Activated CD4-positive, alpha-beta T cell treated with anti-CD3 and anti-CD28 coated beads for 48 hours (primary cell): ENCODE measurements at regions not wholly inside any gene's neighbourhood (a gene's known extent, or its start where the extent isn't known, plus 50 kb on each side); places are given as distances from the start of the nearest gene placed in this dataset.
"Not testable (repeated sequence)": the region's sequence is repeated elsewhere in the genome, so short reads cannot be mapped to it uniquely, and the experiment has no call there.

ENCODE experiments used
- DNase-seq: peaks from one replicate; pipeline ENCODE4 v3.0.0-alpha.2; 2020

DNA sequence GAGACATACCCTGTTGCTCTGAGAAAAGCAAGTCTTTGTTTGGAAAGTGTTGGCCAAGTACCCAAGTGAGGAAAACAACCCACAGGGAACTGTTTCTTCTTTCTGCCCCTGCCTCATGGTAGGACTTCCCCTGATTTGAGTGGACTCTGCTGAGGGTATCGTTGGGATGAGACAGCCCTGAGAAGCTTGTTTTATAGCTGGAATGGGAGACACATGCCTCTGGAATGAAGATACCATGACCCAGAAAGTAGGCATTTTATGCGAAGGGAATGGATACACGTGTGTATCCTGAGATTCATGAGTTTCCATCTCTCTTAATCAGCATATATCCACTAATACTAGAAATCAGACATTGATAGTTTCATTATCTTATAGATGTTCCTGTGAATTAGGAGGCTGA lies 382.3 kb downstream of the ATP23 start:
- no peak for DNase-seq

DNA sequence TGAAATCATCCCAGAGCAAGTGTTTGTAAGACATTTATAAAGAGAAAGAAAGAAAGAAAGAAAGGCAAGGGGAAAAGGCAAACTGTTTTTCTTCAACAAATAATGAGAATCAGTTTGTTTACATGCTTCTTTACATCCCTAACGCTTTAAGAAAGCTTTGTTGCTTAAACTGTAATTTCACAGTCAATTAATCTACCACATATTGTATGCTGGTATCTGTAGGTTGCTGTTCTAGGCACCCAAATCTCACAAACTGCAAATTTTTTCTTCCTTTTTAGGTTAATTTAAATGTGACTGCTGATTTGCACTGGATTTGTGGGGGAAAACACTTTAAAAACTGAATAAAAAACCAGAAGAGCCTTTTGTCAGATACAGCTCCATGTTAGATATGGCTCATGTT lies 384.2 kb downstream of the ATP23 start:
- DNase-seq = no peak

DNA sequence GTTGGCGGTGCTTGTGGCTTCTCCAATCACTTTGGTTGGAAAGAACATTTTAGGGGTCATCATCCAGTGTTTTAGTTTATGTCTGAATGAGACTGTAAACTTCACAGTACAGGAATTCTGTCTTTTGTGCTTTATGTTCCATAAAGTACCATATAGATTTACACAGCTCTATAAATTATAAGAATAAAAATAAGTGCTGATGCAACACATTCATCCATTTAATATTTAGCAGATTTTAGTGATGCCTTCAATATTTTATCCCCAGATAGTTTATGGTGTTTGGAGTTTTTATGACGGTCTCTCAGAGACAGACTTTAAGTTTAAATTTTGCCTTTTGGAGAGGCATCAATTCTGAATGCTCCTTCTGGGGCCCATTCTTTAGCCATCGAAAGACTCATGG lies 385.2 kb downstream of the ATP23 start:
- DNase-seq = no peak

DNA sequence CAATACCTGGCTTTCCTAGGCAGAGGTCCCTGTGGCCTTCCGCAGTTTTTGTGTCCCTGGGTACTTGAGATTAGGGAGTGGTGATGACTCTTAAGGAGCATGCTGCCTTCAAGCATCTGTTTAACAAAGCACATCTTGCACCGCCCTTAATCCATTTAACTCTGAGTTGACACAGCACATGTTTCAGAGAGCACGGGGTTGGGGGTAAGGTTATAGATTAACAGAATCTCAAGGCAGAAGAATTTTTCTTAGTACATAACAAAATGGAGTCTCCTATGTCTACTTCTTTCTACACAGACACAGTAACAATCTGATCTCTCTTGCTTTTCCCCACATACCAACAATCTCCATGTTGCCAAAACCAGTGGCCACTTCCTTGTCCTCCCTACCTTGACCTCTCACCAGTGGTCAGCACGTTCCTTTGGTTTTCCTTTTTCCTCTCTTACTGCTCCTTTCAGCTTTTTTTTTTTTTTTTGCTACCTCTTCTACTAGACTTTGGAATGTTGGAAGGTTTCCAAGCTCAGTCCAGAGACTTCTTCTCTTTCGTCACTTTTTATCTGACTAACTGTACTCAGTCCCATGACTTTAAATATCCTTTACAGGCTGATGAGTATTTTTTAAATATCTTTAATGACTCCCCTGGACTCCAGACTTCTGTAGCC lies 395.3 kb downstream of the ATP23 start:
- DNase-seq = not testable (repeated sequence)

DNA sequence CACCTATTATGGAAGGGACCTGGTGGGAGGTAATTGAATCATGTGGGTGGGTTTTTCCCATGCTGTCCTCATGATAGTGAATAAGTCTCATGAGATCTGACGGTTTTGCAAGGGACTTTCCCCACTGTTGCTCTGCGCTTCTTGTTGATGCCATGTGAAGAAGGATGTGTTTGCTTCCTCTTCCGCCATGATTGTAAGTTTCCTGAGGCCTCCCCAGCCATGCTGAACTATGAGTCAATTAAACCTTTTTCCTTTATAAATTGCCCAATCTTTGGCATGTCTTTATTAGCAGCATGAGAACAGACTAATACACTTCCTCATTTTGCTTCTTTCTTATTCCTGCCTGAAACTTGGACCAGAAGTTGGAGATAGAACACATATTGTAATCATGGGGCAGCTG lies 396.2 kb downstream of the ATP23 start:
- not testable (repeated sequence) for DNase-seq

DNA sequence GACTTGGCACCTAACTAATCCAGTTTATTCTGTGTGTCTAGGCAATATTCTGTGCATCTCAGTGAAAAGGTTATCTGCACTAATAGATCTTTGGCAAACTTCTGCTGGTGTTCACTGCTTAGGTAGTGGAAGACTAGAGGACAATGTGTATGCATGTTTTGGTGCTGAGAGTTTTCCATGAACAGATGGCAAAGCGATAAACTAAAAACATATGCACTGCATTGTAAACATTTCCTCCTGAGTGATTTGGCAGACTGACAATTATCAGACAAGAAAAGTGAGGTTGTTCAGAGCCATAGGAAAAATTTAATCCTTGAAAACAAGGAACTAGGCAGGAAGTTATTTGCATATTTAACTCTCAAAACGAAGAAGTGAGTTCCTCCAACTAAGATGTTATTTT lies 400.4 kb downstream of the ATP23 start:
- DNase-seq = no peak

DNA sequence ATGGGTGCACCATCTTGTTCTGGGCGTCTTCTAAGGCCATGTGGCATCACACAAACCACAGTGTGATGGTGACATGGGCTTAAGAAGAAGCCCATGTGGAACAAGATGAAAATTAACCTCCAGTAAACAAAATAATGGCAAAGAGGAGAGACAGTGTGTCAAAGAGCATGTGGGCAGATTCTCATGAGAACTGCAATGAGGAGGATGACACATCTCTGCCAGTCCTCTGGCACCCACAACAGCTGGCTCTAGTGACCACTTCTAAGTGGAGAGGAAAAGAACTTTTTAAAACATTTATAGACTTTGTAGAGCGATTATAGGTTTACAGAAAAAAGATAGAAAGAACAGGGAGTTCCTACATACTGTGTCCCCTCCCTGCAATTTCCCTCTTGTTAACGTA lies 401.4 kb downstream of the ATP23 start:
- DNase-seq = no peak

DNA sequence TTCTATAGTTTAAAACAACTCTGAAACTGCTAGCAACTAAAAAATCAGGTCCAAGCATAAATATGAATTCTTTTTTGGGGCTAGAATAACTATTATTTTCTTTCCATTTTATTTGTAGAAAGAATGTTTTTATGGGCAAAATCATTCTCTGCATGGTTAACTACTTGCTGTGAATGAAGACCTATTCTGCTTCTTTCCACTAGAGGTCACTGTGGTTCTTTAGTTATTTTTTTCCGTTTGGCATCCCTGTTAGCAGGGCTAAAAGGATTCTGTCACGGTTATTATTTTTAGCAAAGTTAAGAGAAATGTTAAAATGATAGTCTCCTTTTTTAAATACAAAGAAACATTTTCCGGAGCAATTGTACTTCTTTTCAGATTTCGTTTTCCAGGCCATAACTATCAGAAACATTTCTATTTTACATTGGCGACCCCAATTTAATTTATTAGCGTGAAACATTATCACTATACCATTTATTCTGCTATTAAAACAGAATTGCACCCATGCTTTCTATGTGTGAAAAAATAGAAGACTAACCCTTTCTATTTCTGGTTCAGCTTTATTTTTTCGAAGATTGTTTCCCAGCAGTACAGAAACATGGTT lies 404.8 kb downstream of the ATP23 start:
- no peak for DNase-seq

DNA sequence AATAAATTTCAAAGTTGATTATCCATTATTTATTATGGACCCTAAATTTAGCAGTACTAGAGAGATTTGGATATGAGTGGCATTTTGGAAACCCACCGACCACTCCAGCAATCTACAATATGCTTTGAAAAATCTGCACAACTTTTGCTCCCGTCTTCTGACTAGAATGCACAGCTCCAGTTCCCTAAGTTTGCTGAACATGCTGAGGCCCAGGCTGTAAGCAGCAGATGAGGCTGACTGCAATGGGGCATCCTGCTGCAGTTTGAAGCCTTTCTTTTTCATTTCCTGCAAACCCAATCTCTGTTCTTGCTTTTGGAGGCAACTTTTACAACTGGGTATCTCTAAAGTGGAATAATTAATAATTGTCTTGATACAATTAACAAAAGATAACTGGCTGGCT lies 405.8 kb downstream of the ATP23 start:
- DNase-seq = no peak

DNA sequence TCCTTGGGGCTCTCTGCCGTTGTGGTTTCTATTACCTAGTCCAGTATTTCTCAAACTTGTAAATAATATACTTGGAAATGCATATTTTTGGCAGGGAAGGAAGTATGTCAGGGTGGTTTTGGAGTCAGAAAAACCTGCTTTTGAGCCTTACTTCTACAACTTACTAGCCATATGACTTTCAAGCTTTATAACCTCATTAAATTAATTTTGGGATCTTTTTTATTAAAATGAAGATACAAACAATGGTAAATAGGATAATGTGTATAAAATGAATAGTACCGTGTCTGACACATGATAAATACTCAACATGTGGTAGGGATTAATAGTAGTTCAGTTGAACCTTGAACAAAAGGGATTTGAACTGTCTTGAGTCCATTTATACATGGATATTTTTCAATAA lies 406.3 kb downstream of the ATP23 start:
- no peak for DNase-seq

DNA sequence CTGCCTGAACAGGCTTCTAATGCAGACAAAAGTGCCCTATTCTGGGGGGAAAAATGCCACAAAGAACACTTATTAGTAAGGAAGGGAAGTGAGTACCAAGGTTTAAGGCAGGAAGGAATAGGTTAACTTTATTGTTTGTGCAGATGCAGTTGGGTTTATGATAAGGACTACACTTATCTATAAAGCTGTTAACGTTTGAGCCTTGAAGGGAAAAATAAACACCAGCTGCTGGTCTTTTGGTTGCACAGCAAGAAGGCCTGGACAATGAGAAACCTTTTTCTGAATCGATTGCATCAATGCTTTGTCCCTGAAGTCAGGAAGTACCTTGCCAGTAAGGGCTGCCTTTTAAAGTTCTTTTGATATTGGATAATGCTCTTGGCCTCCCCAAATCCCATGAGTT lies 407.8 kb downstream of the ATP23 start:
- DNase-seq = no peak

DNA sequence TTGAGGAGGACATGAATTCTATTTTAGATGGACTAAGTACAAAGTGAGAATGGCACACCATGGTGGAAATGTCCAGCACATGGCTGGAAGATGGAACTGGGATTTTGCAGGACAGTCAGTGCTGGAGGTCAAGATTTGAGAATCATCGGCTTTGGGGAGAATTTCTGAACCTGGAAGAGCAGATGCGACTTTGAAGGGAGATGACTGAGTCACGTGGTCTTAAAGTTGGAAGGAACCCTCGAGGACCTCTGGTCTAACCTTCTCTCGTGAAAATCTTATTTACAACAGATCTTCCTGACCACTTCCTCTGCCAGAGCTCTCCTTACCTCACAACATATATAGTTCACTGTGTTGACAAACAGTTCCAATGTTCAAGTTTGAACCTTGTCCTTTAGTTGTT lies 415.4 kb downstream of the ATP23 start:
- no peak for DNase-seq

DNA sequence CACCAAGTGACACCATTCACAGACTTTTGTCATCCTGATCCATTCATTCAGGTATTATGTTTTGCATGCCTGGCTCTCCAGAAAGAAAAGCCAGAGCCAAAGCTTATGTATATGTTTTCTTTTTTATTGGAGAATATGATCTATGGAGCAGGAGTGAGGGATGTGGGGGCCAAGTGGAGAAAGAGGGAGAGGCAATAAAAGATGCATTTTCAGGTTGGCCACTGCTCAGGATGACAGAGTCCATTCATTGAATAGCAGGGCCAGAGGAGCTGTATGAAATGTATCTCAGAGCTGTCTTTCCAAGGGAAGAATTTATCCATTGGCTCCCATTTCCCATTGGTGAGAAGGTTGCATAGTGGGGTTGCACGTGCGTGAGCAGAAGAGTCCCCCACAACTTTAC lies 416.1 kb downstream of the ATP23 start:
- no peak for DNase-seq

DNA sequence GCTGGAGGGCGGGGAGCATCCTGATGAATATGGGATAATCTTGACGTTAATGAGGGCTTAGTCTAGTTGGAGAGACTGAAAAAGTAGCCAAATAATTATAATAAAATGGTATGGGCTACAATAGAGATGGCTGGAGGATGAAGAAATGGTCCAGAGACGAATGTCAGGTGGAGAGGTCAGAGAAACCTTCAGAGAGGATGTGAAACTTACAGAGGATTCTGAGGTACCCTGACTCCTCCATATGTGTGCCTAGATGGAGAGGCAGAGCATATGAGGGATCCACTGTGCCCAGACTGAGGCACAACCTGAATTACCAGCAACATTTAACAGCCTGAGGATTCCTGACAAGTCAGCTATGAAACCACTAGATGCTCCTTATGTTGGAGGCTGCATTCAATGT lies 417.0 kb downstream of the ATP23 start:
- no peak for DNase-seq

DNA sequence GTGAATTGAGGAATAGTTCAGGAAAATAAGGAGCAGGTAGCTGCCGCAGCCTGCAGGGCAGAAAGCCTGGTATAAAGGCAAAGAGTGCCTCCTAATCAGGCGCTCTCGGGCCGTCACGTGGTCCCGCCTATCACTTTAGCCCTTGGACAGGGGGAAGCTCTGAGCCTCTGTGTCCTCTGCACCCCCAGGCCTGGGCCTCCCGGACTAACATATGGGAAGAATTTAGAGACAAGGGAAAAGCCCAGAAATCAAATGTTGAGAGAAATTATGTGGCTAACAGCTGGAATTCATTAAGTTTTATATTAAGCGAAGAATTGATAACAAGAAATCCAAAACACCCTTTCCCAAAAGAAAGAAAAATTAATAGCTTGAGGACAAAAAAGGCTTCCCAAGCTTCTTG lies 417.7 kb downstream of the ATP23 start:
- DNase-seq = no peak

DNA sequence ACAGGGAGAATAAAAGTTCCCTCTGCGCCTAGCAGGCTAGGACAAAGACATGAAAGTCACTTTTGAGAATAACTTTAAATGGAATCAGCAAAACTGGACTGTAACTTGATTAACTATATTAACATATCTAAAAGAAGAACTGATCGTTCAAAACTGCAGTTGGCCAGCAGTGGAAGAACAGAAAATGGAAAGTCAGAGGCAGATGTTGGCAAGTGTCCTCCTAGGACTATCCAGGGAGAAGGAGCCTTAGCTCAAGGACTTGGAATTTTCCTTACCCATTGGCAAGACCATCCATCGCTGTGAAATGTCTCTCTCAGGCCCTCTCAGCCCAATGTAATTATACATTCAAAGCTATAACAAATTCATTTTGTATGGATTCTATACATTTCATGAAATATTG lies 419.7 kb downstream of the ATP23 start:
- no peak for DNase-seq

DNA sequence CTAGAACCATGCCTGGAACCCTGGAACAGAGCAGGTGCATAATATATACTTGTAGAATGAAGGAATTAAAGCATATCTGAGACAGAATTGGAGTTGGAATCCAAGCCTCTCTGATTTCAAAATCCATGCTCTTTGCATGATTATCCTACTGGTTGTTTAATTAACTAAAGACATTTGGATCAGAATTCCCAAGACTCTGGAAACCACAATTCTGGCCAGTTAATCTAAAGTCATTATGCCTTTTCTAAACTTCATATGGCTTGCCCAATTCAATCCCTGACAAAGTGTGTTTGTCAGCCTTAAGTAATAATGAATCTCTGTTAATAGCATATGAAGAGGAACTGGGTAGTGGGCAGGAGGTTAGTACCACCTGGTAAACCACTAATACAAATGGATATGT lies 422.6 kb downstream of the ATP23 start:
- DNase-seq = no peak

DNA sequence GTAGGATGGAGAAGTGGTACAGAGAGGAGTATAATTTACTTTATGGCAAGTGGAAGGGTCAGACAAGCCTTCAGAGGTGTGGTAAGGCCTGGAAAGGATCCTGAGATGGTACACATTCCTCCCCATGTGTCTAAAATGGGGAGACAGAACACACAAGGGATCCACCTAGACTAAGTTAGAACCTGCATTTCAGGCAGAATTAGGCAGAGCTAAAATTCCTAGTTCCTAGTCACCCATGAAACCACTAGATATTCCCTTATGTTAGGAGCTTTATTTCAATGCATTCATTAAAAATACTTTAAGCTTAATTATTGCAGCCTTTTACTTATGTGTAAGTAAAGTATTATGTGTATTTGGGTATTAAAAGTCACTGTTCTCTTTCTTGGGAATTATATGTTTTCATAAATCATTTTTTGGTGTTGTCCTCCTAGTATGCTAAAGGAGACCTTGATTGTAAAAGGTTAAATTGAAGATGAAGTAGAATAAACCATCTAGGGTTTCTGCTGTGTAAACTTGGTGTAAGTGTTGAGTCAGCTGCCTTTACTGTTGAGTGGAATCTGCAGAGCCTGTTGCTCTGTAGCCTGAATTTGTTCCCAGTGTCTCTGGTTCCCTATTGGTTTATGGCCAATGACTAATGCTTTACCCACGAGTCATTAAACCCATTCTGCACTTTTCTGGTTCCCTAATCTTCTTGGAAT lies 423.2 kb downstream of the ATP23 start:
- DNase-seq = no peak

DNA sequence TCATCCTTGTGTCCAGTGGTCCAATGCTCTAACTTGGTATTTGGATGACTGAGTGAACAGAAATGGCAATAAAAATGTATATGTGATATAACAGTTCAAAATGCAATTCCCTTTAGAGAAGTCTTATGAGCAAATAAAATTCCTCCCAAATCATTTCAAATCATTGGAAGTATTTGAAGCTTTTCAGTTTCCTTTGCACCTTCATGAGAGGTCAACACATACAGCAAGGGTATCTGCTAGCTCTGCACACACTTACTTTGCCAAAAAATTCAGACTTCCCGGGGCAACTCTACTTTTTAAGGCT lies 423.7 kb downstream of the ATP23 start:
- no peak for DNase-seq

DNA sequence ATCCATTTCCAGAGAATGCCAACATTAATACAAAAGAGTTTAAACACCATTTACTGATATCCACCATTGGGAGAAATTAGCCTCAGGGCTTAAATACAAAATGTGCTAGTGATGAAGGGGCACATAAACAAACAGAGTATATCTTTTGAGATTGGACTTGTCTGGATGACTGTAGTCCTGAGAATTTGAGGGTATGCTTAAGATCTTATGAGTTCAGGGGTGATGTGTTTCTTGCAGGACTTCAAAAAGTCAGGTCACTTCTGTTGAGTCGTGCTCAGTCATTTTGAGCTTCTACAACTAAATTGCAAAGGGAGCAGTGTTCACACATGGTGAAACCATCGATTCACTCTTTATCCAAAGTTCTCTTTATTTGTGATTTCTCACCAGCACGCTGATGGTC lies 425.7 kb downstream of the ATP23 start:
- DNase-seq = no peak

DNA sequence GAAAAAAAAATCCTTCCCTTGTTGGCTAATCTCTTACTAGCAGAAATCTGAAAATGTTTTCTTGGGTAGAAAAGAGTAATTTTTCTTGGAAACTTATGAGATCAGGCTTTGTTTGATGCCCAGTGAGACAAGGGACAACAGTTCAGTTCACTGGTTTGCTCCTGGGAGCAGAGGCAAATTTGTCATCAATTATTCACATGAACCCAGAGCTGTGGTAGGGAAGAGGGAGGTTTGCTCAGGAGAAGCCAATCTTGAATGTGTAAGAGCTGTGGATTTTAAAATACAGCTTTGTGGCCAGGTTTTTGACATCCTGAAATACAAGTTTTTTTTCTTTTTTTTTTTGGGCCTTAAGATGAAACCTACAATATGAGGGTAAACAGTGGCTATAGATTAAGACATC lies 426.6 kb downstream of the ATP23 start:
- DNase-seq = no peak

DNA sequence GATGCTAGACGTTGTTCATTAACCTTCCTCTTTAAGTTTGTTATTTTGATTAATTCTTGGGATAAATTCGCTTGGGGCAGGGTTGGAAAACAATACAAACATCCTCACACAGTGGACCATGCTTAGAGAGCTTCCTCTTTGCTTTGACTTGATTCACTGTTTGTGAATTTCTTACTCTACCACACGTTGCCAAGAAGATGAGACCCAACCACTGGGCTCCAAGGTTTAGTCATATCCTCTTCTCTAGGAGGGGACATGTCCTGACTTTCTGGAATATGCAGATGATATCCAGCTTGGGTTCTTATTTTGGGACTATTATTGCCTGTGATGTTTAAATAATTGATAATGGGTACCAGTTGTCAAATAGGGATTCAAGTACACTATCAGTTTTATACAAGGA lies 428.2 kb downstream of the ATP23 start:
- no peak for DNase-seq

DNA sequence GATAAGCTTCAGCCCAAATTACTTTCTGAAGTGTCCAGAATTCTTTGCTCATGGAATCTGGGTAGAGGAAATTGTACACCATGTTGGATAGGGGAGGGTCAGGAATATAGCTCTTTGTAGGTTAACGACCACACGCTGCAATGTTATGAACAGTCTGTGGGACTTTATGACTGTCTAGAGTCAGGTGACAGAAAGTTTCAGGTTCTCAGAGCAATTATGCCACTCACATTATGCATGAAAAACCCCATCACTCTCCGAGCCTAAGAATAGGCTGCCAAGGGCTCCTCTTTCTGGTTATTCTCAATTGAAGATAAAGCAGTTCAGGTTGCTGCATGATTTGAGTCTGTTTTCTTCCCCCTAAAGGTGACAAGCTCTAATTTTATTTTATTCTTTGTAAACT lies 430.9 kb downstream of the ATP23 start:
- no peak for DNase-seq

DNA sequence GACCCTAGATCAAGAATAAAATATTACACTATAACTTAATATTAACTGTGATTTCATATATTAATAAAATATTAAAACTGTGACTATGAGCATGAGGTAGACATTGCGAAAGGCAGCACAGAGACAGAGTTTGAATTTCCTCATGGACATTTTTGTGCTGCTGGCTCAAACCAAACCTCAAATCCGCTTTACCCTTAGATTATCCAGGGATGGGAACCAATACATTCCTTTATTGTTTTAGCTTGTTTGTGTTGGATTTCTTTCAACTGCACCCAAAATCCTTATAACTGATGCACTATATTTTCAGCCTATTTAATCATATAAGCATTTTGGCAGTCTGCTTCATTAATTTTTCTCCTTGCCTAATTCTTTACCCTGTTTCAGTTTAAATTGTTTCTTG lies 436.7 kb downstream of the ATP23 start:
- no peak for DNase-seq

DNA sequence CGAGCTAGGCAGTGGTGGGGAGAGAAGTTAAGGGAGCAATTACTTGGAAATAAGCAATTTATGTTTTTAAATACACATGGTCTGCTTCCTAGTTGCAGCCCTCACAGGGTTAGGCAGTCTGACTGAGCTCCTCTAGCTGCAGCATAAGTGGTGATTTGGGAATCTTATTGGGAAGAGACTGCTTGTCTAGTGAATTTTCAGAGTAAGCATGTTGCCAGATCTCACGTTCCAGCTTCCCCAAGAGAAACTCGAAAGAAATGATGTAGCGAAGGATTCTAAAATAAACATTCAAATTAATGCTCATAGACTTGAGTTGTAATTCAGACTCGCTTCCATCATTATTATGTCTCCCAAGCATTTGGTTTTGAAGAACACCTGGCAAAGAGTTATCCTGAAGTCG lies 440.2 kb downstream of the ATP23 start:
- no peak for DNase-seq
